Fibroblast of mammary gland (primary cell): ENCODE measurements at regions not wholly inside any gene's neighbourhood (a gene's known extent, or its start where the extent isn't known, plus 50 kb on each side); places are given as distances from the start of the nearest gene placed in this dataset.

ENCODE experiments used
- DNase-seq: peaks from one replicate; pipeline ENCODE4 v3.0.0-alpha.2; 2010; ENCODE audit warnings: low read depth
- H3K4me3 ChIP-seq: 2 replicates; pipeline ENCODE4 v1.5.1; 2011; ENCODE audit warnings: low read depth, mild to moderate bottlenecking, low read length, moderate library complexity; ENCODE audit not compliant: control insufficient read depth
- CTCF ChIP-seq: conservative IDR thresholded peaks from 2 replicates; pipeline ENCODE4 v1.5.1; 2011; ENCODE audit warnings: low read depth, low read length, inconsistent platforms; ENCODE audit not compliant: control insufficient read depth, insufficient read depth

- DNase-seq = no peak
- TF ChIP-seq CTCF = no peak
- no peak overlapping the region for H3K4me3 ChIP-seq
These were observed 566.4 kb upstream of the SGO1 start for GRCh38 chr3:20752416-20752815.

- TF ChIP-seq CTCF = no peak
- no peak for DNase-seq
- no peak overlapping the region for H3K4me3 ChIP-seq
These were observed 565.3 kb upstream of the SGO1 start for GRCh38 chr3:20751296-20751695.

GRCh38 chr3:20747741-20748140, 561.7 kb upstream of the SGO1 start:
- no peak for DNase-seq
- no peak for TF ChIP-seq CTCF
- H3K4me3 ChIP-seq = no peak overlapping the region

GRCh38 chr3:20743553-20744321, 557.7 kb upstream of the SGO1 start:
- no peak overlapping the region for H3K4me3 ChIP-seq
- TF ChIP-seq CTCF = no peak
- DNase-seq = no peak

GRCh38 chr3:20742903-20743552, 557.0 kb upstream of the SGO1 start:
- H3K4me3 ChIP-seq = no peak overlapping the region
- DNase-seq = no peak
- TF ChIP-seq CTCF = no peak

- no peak for TF ChIP-seq CTCF
- DNase-seq = no peak
- H3K4me3 ChIP-seq = no peak overlapping the region
These were observed 555.4 kb upstream of the SGO1 start for GRCh38 chr3:20741381-20741780.
